Lung (tissue), 11 donors: ENCODE measurements at regions not wholly inside any gene's neighbourhood (a gene's known extent, or its start where the extent isn't known, plus 50 kb on each side); places are given as distances from the start of the nearest gene placed in this dataset.

Experiments
- ATAC-seq: fragments of 200-7000 bp; cut with Tn5 transposase; one replicate; pipeline ENCODE4 v1.9.1; 2020; ENCODE audit warnings: moderate number of reproducible peaks; ENCODE audit not compliant: insufficient read depth, low FRiP score
- DNase-seq, 3 donors: peaks; one replicate each; pipeline ENCODE4 v3.0.0-alpha.2; 2013 to 2017
- H3K27ac ChIP-seq, 2 donors: one replicate each; pipeline ENCODE4 v1.5.1; 2013; ENCODE audit warnings: mild to moderate bottlenecking in 2 of 2, moderate library complexity in 2 of 2, control low read depth in 1 of 2, inconsistent platforms in 1 of 2, low read depth in 1 of 2, low read length in 1 of 2
- H3K27me3 ChIP-seq, 3 donors: one replicate each; pipeline ENCODE4 v1.5.1; 2013; ENCODE audit warnings: low read length in 2 of 3; ENCODE audit not compliant: control insufficient read depth in 3 of 3, insufficient read depth in 3 of 3
- H3K36me3 ChIP-seq, 4 donors: one replicate each; pipeline ENCODE4 v1.5.1; 2013; ENCODE audit warnings: low read length in 4 of 4, mild to moderate bottlenecking in 1 of 4, moderate library complexity in 1 of 4; ENCODE audit not compliant: control insufficient read depth in 4 of 4, insufficient read depth in 4 of 4
- H3K4me1 ChIP-seq, 5 donors: one replicate each; pipeline ENCODE4 v1.5.1; 2013; ENCODE audit warnings: low read length in 5 of 5, mild to moderate bottlenecking in 2 of 5, moderate library complexity in 1 of 5; ENCODE audit not compliant: control insufficient read depth in 5 of 5, insufficient read depth in 5 of 5
- H3K4me3 ChIP-seq: one replicate; pipeline ENCODE4 v1.5.1; 2013; ENCODE audit warnings: mild to moderate bottlenecking, control low read depth, moderate library complexity
- H3K9ac ChIP-seq, 2 donors: one replicate each; pipeline ENCODE4 v1.5.1; 2013; ENCODE audit warnings: low read length in 2 of 2, control low read depth in 1 of 2; ENCODE audit not compliant: insufficient read depth in 1 of 2
- H3K9me3 ChIP-seq, 4 donors: one replicate each; pipeline ENCODE4 v1.5.1; 2013; ENCODE audit warnings: low read length in 3 of 4, mild to moderate bottlenecking in 1 of 4, moderate library complexity in 1 of 4; ENCODE audit not compliant: control insufficient read depth in 4 of 4, insufficient read depth in 3 of 4
- CTCF ChIP-seq: IDR thresholded peaks from 2 replicates; pipeline ENCODE4 v1.5.1; 2012; ENCODE audit warnings: mild to moderate bottlenecking; ENCODE audit errors: control extremely low read depth, extremely low read depth
- WGBS, 2 donors: extraction: QIAGEN DNeasy Blood & Tissue Kit; methylation state at CpG; one replicate each; pipeline ENCODE4 v1.1.7; 2013; 5-methylcytosine and 5-hydroxymethylcytosine counted together
- donor health status: control.
- donor health status: control.
- donor health status: Bipolar disorder and iron deficiency.
- donor health status: healthy.
- donor health status: DM: yes; HTN: yes; CAD: no.

- Histone ChIP-seq H3K36me3 (no peaks in the 10 kb centered on the region), H3K27ac (no peak overlapping the region), H3K4me3 (no peak overlapping the region), H3K4me1 (peaks cover 8 to 16% (median 10%) of the 10 kb centered on the region in 5 donors), H3K9me3 (peaks cover 0 to 4% (median 0%) of the 10 kb centered on the region in 4 donors), H3K9ac (no peak overlapping the region), H3K27me3 (no peaks in the 10 kb centered on the region)
- 89 to 96% methylated on average over 4 of the region's 4 CpGs for WGBS, 2 donors
- ATAC-seq (no peak), DNase-seq (no peak)
- TF ChIP-seq CTCF, result no peak
These were observed 56.2 kb upstream of the IGFBP3 start for GRCh38 chr7:45977256-45977780.

- no peak overlapping the region for H3K4me3 ChIP-seq
- peaks cover 8 to 16% (median 10%) of the 10 kb centered on the region in 5 donors for H3K4me1 ChIP-seq
- H3K27me3 ChIP-seq, result no peaks in the 10 kb centered on the region
- H3K27ac ChIP-seq, result no peak overlapping the region
- no peak overlapping the region for H3K9ac ChIP-seq
- peaks cover 0 to 4% (median 0%) of the 10 kb centered on the region in 4 donors for H3K9me3 ChIP-seq
- H3K36me3 ChIP-seq, result no peaks in the 10 kb centered on the region
- DNase-seq (no peak), ATAC-seq (no peak)
- whole genome bisulfite sequencing, 2 donors, result 87% methylated on average over 3 of the region's 3 CpGs
- no peak for TF ChIP-seq CTCF
These were observed 55.4 kb upstream of the IGFBP3 start for GRCh38 chr7:45976485-45976856.

- H3K9ac ChIP-seq, result no peak overlapping the region
- no peak for DNase-seq
These were observed 54.9 kb upstream of the IGFBP3 start for GRCh38 chr7:45975847-45976484.

More at GRCh38 chr7:45975847-45976484, 54.9 kb upstream of the IGFBP3 start:
- WGBS, 2 donors, result 94% methylated on average over 8 of the region's 8 CpGs
- H3K4me1 ChIP-seq, result peaks cover 8 to 16% (median 10%) of the 10 kb centered on the region in 5 donors
- H3K4me3 ChIP-seq, result no peak overlapping the region
- ATAC-seq, result no peak
- no peaks in the 10 kb centered on the region for H3K27me3 ChIP-seq
- TF ChIP-seq CTCF, result no peak
- no peaks in the 10 kb centered on the region for H3K36me3 ChIP-seq
- H3K27ac ChIP-seq, result no peak overlapping the region
- H3K9me3 ChIP-seq, result peaks cover 0 to 4% (median 0%) of the 10 kb centered on the region in 4 donors
